ENCODE measurements at regions not wholly inside any gene's neighbourhood (a gene's known extent, or its start where the extent isn't known, plus 50 kb on each side); places are given as distances from the start of the nearest gene placed in this dataset.
"Not testable (repeated sequence)": the region's sequence is repeated elsewhere in the genome, so short reads cannot be mapped to it uniquely, and the experiment has no call there.

DNA sequence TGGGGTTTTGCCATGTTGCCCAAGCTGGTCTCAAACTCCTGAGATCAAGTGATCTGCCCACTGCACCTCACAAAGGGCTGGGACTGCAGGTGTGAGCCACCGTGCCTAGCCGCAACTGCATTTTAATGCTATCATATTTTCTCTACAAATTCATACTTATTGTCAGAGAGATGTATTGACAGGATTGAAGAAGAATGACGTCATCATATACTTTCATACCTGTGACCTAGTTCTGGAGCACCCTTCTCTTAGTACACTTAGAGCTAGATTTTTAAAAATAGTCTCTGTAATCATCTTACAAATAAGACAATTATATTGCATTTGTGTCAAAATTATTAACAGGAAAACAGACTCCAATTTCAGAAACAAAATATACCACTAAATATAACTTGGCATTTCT, 242.8 kb upstream of the PDZRN3 start:
- DNase-seq (ENCODE audit: low spot score): no peak

DNA sequence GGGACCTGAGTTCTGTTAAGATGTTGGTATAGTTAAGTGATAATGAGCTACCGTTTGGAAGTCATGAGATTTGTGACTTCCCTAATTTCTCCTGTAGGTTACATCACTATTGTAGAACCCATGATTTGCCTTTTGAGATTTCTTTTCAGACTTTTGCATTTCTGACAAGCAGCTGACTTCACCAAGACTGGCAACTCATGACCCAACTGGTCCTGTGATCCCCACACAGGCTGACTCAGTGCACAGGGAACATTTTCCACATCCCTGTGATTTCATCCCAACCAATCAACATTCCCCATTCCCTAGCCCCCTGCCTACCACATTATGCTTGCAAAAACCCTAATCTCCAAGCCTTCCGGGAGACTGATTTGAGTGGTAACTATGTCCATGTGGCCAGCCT, 242.1 kb upstream of the PDZRN3 start:
- DNase-seq (ENCODE audit: low spot score): no peak

DNA sequence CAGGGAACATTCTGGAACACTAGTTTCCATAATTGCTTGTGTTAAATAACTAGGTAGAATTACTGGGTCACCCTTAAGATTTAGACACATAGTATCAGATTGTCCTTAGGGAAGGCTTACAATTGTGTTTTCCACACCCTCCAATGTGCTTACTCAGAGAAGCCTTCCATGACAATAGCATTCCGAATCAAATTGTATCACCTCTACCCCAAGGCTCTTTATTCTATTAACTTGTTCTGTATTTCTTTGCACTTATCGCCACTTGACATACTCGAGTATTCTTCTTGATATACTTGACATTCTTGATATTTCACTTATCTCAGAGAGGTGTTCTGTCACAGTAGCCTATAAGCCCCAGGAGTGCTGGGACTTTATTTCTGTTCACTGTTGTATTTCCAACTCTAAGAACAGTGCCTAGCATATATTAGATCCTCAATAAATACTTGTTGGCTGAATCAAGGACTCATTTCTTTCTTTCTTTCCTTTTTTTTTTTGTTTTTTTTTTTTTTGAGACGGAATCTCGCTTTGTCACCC, 238.9 kb upstream of the PDZRN3 start:
- DNase-seq (ENCODE audit: low spot score): no peak

DNA sequence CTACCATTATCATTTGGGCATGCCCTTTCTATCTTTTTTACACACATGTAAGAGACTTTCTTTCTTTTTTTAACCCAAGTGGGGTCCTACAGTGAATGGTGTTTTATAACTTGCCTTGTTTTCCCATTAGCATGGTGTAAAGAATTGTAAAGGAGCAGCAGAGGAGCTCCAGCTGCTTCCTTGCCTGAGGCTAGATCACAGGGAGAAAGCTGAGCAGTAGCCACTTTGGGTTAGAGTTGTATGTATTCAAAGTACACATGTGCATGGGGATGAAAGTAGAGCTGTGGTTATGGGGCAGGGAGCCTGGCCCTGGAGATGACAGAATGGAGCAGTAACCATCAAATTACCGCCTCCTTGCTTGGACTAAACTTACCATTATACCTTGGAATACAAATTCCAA, 231.1 kb upstream of the PDZRN3 start:
- no peak for DNase-seq (ENCODE audit: low spot score)

DNA sequence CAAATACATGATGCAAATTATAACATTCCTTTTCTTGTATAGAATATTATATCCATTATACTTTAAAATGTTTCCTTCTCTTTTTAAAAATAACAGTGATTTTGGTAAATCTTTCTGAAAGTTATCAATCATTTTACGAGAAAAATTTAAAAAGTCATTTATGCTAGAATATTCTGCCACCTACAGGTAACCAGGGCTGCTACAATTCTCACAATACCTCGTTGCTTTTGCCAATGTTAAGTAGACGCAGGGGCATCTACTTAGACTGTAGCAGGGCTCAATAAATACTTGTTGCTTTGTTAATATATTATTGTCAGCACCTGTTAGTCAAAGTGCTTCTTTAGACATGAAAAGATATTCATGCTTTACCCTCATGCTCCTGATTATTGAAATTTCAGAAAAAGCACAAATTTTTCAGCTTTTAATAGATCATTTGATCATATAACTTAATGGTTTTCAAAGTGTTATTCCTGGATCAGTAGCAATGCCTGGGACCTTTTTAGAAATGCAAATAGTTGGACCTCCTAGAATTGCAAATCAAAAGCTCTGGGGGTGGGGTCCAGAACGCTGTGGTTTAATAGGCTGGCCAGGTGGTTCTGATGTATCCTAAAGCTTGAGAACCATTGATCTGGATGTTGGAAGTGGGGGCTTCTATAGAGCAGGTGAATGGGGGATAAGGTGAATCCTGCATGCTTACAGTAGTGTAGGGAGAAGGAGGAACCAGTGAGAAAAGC, 223.6 kb upstream of the PDZRN3 start:
- peak; percentile 1 for DNase-seq (ENCODE audit: low spot score)

DNA sequence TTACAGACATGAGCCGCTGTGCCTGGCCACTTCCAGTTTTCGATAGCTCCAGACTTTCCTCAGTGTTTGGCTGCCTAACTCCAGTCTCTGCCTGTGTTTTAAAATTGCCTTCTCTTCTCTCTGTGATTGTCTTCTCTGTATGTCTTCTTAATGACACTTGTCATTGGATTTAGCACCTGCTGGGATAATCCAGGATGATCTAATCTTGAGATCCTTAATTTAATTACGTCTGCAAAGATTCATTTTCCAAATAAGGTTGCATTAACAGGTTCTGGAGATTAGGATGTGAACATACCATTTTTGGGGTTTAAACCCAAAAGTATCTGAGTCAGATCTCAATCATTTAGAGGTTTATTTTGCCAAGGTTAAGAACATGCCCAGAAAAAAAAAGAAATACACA, 222.2 kb upstream of the PDZRN3 start:
- no peak for DNase-seq (ENCODE audit: low spot score)

DNA sequence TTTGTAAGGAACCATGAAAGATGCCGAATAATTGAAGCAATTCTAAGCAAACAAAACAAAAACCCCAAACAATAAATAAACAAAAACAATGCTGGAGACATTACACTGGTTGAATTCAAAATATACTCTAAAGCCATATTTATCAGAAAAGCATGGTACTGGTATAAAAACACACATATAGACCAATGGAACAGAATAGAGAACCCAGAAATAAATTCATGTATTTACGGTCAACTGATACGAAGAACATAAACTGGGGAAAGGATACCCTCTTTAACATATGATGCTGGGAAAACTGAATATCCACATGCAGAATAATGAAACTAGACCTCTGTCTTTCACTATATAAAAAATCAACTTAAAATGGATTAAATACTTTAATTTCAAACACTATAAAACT, 214.3 kb upstream of the PDZRN3 start:
- no peak for DNase-seq (ENCODE audit: low spot score)

DNA sequence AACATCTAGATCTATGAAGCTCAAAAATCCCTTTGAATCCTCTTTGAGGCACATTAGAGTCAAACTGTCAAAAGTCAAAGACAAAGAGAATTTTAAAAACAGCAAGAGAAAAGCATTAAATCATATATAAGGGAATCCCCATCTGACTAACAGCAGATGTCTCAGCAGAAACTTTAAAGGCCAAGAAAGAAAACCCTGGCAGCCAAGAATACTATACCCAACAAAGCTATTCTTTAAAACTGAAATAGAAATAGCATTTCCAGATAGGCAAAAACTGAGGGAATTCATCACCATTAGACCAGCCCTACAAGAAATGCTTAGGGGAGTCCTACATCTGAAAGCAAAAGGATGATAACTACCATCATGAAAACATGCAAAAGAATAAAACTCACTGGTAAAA, 211.2 kb upstream of the PDZRN3 start:
- DNase-seq (ENCODE audit: low spot score): no peak

DNA sequence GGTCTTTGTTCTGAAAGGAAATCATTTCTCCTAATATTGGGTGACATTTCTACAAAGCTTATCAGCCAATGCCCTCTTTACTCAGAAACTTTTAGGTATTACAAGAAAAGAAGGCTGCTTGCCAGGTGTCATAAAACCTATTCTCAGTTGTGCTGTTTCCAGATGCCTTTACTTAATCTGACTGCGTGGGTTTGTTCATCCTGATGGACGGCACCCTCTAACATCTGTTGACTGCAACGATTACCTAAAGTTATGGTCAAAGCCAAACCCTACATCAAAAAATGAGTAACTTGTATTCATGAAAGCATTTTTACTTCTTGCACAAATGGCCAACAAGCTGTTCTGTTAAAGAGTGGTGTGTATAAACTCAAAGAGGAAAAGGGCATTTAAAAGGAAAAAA, 207.7 kb upstream of the PDZRN3 start:
- no peak for DNase-seq (ENCODE audit: low spot score)

DNA sequence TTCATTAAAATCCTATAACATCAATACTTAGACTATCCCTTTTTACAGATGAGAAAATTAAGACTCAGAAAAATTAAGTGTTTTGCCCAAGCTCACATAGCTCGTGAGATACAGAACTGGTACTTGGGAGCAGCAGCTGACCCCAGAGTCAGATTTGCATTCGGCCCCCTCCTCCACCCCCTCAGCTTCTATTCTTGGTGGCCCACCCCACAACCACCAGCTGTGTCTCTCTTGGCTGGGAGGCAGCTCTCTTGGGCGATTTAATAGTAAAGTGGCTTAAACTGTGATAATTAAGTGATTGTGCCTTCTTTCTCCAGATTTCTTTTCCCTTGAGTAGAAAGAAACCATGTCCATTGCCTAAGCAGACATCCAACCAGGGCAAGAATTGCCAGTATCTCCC, 203.6 kb upstream of the PDZRN3 start:
- no peak for DNase-seq (ENCODE audit: low spot score)

DNA sequence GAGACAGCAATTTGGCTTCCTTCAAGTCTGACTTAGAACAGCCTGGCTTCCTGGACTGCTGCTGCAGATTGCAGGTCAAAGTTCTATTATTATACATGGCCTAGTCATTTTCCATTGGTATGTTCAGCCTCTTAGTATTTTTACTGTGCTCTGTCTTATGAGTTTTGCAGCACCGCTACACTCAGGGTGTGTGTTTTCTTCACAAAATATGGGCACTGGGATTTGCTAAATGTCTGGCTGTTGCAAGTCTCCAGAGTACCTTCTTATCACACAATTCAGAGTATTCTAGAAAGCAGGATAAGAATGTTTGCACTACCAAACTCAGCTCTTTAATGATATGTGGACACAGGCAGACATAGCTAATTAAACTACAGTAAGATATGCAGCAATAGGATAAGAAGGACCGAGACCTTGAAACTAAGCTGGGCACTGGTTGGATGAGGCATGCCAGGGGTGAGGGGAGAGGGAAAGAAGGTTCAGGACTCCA, 203.0 kb upstream of the PDZRN3 start:
- no peak for DNase-seq (ENCODE audit: low spot score)

DNA sequence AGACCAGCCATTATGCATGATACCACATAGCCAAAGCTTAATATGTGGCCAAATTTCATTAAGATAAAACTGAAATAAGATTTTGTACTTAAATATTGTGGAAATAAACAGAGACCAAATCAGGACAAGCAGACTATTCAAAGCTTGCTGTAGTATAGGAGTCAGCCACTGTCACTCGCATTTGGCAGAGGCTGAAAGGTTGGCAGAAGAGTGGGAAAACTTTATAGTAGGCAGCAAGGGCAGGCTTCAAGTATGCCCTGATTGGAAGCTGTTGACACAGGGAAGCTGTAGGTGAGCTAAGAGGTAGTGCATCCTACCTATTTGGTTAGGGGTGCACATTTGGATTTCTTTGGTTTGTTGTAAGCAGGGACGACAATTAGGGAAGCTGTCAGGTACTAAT, 202.5 kb upstream of the PDZRN3 start:
- DNase-seq (ENCODE audit: low spot score): no peak

DNA sequence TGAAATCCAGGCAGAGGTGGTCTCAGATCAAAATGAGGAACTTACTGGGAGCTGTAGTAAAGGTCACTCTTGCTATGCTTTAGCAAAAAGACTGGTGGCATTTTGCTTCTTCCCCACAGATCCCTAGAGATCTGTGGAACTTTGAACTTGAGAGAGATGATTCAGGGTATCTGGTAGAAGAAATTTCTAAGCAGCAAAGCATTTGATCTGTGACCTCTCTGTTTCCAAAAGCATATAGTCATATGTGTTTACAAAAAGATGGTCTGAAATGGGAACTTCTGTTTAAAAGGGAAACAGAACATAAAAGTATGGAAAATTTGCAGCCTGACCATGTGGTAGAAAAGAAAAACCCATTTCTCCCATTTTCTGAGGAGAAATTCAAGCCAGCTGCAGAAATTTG, 196.2 kb upstream of the PDZRN3 start:
- not testable (repeated sequence) for DNase-seq (ENCODE audit: low spot score)

DNA sequence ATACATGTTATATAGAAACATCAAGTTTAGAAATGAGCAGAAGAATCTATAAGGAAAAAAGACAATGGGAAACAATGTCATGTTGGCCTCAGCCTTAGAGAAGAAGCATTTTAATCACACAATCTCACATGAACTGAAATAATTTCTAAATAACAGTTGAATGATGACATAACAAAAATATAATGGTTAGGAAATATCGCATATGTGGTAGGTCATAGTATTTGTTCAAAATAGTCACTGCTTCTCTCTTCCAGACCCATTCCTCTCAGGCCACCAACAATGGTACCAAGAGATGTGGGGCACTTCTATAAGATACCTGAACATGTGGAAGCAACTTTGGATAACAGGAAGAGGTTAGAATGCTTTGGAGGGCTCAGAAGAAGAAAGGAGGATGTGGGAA, 195.7 kb upstream of the PDZRN3 start:
- DNase-seq (ENCODE audit: low spot score): no peak

DNA sequence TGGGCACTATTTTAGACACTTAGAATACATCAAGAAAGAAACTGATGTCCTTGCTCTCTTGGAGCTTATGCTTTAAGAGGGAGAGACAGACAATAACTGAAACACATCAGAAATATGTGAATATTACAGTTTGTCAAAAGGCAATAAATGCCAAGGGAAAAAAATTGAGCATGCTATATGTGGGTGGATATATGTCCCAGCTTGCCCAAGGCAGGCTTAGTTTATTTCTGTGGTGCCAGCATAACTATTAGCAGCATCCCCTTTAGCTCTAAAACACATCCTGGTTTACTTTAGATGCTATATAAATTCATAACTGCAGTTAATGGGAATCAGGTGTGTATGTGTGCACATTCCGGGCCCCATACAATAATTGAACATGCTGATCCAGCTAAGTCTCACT, 191.2 kb upstream of the PDZRN3 start:
- DNase-seq (ENCODE audit: low spot score): no peak

DNA sequence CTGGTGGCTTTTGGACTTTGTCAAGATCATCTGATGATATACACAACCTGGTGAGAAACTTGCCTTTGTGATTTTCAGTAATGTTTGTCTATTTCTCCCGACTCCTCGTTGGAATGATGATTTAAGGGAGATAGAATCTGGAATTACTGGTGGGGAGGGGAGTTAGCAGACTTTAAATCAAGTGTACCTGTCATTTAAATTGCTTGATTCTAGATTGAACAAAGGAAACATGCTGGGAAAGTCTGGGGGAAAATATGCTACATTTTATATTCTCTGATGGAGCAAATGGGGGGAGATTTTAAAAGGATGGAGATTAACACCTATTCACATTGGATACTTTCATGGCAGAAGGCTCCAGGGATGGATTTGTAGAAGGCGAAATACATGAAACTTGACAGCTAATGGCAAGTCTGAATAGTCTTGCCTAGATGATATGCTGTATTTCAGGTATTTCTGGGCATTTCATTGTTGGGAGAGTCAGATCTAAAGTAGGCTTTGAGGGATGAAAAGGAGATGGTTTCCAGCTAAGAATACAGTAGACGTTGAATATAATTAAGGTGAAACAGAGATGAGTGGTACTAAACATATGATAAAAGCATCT, 189.1 kb upstream of the PDZRN3 start:
- DNase-seq (ENCODE audit: low spot score): no peak

DNA sequence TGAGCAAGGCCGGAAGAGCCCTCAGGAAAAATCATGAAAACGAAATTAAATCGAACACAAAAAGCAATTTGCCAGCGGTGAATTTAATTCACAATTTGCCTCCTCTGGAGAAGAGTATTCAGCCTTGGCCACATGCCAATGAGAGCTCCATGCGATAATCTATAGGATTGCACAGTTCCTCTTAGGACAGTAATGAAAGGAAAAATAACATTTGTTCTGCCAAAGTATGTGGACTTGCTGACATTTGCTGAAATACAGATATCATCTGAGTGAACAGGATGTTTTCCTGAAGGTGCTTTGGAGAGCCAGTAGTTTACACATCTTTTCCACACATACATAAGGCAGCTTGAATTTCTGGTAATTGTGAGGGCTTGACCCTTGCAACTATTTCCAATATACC, 188.6 kb upstream of the PDZRN3 start:
- no peak for DNase-seq (ENCODE audit: low spot score)

DNA sequence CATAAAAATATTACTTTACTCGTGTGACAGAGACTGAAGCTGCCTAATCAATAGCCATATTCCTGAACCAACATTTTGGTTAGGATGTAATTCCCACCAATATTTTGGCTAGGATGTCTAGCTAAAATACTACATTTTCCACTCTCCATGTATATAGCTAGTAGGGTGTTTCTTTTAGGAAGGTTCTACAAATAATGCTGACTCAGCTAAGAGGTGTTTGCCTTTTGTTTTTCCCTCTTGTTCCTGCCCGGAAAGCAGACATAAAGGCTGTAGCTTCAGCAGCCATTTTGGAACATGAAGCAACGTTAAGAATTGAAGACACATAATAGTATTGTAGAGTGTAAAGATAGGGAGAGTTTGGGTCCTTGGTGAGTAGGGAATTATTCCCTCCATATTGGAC, 187.3 kb upstream of the PDZRN3 start:
- no peak for DNase-seq (ENCODE audit: low spot score)

DNA sequence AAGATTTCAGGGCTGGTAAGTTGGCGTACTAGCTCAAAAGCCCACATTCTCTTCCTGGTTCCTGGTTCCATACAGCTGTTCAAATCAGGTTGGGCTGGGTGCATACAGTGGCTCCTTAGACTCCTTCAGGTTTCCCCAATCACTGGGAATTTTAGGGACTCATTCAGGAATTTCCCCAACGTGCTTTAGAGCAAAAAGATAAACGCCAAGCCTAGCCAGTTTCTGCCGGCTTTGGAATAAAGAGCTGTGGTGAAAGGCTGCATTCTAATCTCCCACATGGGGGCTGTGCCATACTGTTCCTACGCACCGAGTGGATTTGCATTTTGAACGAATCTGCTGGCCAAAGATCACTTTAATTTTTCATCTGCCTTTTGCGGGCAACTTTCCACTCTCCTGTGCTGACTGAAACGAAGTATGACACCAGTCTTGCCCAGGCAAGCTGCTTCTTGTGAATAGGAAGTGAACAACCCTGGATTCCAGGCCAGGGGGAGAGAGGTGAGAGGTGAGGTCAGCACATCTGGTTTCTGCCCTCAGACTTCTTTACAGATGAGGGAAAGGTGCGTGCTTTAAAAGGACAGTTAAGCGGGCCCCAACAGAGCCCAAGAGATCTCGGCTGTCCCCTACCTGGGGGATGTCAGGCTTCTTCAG, 184.2 kb upstream of the PDZRN3 start:
- no peak for DNase-seq (ENCODE audit: low spot score)

DNA sequence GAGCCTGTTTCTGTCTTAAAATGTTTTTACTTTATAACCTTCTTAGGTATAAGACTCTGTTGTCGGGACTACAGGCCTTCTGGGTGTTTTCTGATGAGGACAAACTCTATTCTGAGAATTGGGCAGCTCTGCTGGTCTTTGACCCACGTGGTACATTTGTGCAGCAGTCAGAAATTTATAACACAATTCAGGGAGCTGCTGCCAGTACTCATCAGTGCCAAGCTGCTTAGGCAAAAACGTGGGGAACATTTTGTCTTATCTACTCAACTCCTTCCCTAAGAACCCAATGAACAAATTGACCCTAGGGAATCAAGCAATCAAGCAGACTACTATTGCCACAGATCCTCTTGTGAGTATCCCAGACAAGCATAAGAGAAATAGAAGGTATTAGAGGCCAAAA, 180.7 kb upstream of the PDZRN3 start:
- no peak for DNase-seq (ENCODE audit: low spot score)

DNA sequence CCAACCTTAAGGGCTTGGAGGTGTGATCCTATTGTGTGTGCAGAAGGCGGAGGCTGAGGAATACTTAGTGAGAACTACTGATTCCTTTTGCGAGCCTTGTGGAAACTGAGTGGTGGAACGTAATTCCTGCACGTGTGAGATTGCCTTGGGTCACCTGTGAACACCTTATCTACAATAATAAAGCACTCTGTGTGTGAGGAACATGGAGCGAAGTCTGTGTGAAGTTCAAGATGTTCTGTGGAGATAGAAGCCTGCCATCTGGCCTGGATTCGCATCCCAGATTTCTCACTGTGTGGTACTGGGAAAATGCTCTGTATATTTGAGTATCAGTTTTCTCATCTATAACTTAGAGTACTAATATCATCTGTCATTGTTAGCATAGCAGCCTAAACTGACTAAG, 179.5 kb upstream of the PDZRN3 start:
- no peak for DNase-seq (ENCODE audit: low spot score)

DNA sequence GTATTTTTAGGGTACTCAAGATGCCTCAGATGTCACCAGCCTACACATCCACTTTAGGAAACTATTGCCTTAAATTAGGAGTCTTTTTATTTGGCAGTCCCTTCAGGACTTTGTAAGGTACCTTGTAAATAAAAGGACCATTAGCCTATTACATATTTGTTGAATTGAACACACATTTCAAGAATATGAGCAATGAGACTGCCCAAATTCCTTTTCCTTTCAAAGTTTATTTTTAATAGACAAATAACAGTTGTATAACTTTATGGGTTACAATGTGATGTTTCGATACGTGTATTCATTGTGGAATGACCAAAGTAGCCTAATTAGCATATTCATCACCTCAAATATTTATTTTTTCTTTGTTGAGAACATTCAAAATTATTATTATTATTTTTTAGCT, 176.7 kb upstream of the PDZRN3 start:
- no peak for DNase-seq (ENCODE audit: low spot score)

DNA sequence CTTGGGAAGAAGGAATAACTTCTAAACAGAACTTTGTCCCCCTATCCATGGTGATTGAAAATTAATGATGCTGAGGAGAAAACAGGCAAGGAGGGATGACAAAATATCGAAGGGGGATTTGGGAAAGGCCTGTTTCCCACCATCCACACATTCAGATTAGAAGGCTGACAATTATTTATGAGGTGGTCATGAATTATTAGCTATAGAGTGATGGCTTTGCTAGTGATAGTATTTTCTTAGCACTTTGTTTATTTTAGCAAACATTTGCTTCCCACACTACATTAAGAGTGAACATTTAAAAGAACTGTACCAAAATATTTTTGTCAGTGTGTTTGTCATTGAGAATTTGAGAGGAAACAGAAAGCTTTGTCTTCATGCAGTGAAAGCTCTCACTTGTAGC, 172.6 kb upstream of the PDZRN3 start:
- DNase-seq (ENCODE audit: low spot score): no peak

Data from kidney capillary endothelial cell (primary cell).